Activated CD4-positive, alpha-beta T cell treated with anti-CD3 and anti-CD28 coated beads, Interleukin-2, amount 10 ng/mL, durations not matched to agents 7 days and 5 days (primary cell): ENCODE measurements at regions not wholly inside any gene's neighbourhood (a gene's known extent, or its start where the extent isn't known, plus 50 kb on each side); places are given as distances from the start of the nearest gene placed in this dataset.
"Not testable (repeated sequence)": the region's sequence is repeated elsewhere in the genome, so short reads cannot be mapped to it uniquely, and the experiment has no call there.

ENCODE experiments used
- CTCF ChIA-PET: fragments of 350-600 bp; sonication (Branson Sonifier 250); formaldehyde crosslinking; loops from one replicate; lab custom pipeline; 2021; ENCODE audit warnings: antibody characterized with exemption; lab: Charles Lee
- POLR2A ChIA-PET: fragments of 350-600 bp; sonication (Branson Sonifier 250); formaldehyde crosslinking; loops from one replicate; lab custom pipeline; 2021; ENCODE audit warnings: antibody characterized with exemption; lab: Charles Lee
- DNase-seq: peaks from one replicate; pipeline ENCODE4 v3.0.0-alpha.2; 2020
- H3K27ac Mint-ChIP-seq: one replicate; pipeline ENCODE4 v1.8.0; 2021; ENCODE audit warnings: mild to moderate bottlenecking, moderate library complexity, mixed read lengths
- H3K27me3 Mint-ChIP-seq: one replicate; pipeline ENCODE4 v1.8.0; 2021; ENCODE audit warnings: mixed read lengths
- H3K36me3 Mint-ChIP-seq: one replicate; pipeline ENCODE4 v1.8.0; 2021; ENCODE audit warnings: low read depth, mixed read lengths
- H3K4me1 Mint-ChIP-seq: one replicate; pipeline ENCODE4 v1.8.0; 2021; ENCODE audit warnings: mixed read lengths
- H3K4me3 Mint-ChIP-seq: one replicate; pipeline ENCODE4 v1.8.0; 2021; ENCODE audit warnings: mild to moderate bottlenecking, moderate library complexity, mixed read lengths
- H3K9me3 Mint-ChIP-seq: one replicate; pipeline ENCODE4 v1.8.0; 2021; ENCODE audit warnings: mixed read lengths

DNA sequence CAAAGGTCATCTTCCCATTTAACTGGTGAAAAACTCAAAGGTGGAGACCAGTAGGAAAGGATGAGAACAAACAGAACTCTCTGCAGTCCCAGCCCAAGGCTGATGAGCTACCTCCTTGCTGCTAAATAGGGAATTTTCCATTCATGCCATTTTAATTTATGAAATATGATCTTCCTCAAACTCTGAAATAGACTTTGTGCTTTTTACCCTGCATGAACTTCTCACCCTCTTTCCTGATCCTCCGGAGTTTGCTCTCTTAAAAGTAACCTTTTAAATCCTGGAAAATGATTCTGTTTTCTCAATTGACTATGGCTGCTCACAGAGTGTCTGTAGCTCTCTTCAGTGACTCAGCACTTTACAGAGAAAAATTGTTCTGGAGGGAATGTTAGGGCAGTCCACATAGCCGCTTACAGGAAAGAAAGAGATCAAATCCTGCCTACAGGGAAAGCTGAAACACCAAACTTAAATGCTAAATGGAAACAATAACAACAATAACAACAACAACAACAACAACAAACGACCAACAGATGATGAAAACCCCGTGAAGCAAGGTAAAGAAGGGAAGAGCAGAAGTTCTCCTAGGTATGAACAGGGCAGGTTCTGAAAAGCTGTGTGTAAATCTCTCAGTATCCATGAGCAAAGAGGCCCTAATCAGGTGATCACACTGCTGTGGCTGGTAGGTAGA is 79.8 kb upstream of the SESTD1 start:
- Mint-ChIP-seq H3K4me3 (no peak overlapping the region), H3K27me3 (no peaks in the 10 kb centered on the region), H3K36me3 (no peaks in the 10 kb centered on the region), H3K27ac (no peak overlapping the region), H3K4me1 (no peaks in the 10 kb centered on the region), H3K9me3 (no peaks in the 10 kb centered on the region)
- POLR2A ChIA-PET: no interaction called here
- CTCF ChIA-PET: no interaction called here
- DNase-seq: no peak

DNA sequence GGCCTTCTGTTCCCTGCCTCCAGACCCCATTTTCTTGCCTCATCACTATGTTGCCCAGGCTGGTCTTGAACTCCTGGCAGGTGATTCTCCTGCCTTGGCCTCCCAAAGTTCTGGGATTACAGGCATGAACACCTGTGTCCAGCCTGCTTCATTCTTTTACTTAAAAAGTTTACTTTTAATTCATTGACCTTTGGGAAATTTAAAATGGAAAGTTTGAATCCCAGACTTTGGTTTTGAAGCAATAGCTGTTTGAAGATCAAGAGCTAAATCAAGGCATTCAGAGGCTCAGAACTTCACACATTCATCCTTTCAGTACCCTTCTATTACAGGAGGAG is 79.3 kb upstream of the SESTD1 start:
- ChIA-PET CTCF (no interaction called here), POLR2A (no interaction called here)
- Mint-ChIP-seq H3K4me1 (no peaks in the 10 kb centered on the region), H3K27ac (no peak overlapping the region), H3K4me3 (no peak overlapping the region), H3K27me3 (no peaks in the 10 kb centered on the region), H3K36me3 (no peaks in the 10 kb centered on the region), H3K9me3 (no peaks in the 10 kb centered on the region)
- DNase-seq: no peak

DNA sequence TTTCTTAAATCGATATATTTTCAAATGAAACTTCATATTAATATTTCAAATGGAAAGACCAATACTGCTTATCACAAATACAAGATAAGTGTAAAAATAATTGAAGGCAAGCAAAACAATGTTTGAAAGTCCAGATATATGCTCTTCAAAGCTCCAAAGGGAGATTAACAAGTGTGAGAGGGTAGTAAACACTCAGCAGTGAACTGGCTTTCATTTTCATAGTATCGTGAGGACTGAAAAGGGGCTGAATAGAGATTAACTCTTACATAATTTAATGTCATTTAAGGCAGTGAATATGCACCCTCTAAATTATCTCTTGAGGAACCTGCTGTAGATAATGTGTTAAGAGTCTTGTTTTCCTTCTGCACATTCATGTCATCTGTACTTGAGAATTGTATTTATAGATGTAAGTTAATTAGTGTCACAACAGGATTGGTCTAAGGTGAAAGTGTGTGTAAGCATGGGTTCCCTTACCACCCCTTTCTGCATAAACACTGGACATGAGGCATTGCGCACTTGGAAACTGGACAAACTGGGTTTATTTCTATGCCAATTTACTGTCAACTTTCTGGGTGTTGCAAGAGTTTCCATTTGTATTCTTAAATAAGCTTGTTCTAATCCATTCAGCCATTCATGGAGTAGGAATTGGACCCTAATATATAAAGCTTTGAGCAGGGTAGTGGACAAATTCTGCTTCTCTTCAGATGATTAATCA is 76.7 kb upstream of the SESTD1 start:
- CTCF ChIA-PET: interaction anchor here (0.6 kb wide), 1 partner anchor 450 kb away, joined by 3 read pairs; no protein-coding TSS in a partner anchor
- Mint-ChIP-seq H3K27ac (no peak overlapping the region), H3K4me1 (no peaks in the 10 kb centered on the region), H3K9me3 (no peaks in the 10 kb centered on the region), H3K36me3 (no peaks in the 10 kb centered on the region), H3K4me3 (no peak overlapping the region), H3K27me3 (no peaks in the 10 kb centered on the region)
- POLR2A ChIA-PET: no interaction called here
- no peak for DNase-seq

DNA sequence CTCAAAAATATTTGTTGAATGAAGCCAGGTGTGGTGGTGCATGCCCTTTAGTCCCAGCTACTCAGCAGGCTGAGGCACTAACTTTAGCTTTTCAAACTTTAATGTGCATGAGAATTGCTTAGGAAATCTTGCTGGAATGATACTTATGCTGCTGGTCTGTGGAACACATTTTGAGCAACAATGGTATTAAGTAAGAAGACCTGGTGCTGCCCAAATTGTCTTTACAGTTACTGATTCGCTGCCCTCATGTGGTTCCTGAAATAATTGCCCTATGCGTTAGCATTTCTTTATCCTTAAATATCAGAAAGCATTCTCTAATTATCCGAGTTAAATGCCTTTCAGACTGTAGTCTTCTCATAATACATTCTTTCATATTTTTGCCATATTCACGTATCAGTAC is 76.0 kb upstream of the SESTD1 start:
- Mint-ChIP-seq H3K27ac (no peak overlapping the region), H3K4me1 (no peaks in the 10 kb centered on the region), H3K9me3 (no peaks in the 10 kb centered on the region), H3K36me3 (no peaks in the 10 kb centered on the region), H3K27me3 (peaks cover under 1% of the 10 kb centered on the region), H3K4me3 (no peak overlapping the region)
- DNase-seq: peak; percentile 8
- ChIA-PET POLR2A (no interaction called here), CTCF (interaction anchor here (0.6 kb wide), 1 partner anchor 449 kb away, joined by 3 read pairs; no protein-coding TSS in a partner anchor)

DNA sequence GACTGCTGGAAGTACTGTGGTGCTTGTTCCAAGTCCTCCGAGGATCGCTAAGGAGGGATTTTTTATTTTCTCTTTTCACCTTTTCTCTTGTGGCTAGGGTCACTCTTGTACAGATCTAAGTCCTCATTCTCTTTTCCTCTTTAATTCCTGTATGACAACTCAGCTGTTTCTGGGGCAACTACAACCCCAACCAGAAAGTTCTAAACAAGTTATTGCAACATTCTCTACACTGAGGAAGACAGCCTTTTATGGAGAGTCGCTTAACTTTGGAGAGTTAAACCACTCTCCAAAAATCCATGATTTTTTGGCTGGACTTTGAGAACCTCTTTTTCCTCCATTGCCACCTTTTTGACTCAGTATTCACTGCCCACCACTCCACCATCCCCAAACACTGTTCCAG is 74.0 kb upstream of the SESTD1 start:
- H3K4me1 Mint-ChIP-seq: no peaks in the 10 kb centered on the region
- no peak overlapping the region for H3K4me3 Mint-ChIP-seq
- no peaks in the 10 kb centered on the region for H3K9me3 Mint-ChIP-seq
- ChIA-PET POLR2A (no interaction called here), CTCF (interaction anchor here (0.6 kb wide), 1 partner anchor 543 kb away, joined by 4 read pairs; no protein-coding TSS in a partner anchor)
- H3K27ac Mint-ChIP-seq: no peak overlapping the region
- no peaks in the 10 kb centered on the region for H3K36me3 Mint-ChIP-seq
- H3K27me3 Mint-ChIP-seq: peaks cover 12% of the 10 kb centered on the region
- DNase-seq: no peak

DNA sequence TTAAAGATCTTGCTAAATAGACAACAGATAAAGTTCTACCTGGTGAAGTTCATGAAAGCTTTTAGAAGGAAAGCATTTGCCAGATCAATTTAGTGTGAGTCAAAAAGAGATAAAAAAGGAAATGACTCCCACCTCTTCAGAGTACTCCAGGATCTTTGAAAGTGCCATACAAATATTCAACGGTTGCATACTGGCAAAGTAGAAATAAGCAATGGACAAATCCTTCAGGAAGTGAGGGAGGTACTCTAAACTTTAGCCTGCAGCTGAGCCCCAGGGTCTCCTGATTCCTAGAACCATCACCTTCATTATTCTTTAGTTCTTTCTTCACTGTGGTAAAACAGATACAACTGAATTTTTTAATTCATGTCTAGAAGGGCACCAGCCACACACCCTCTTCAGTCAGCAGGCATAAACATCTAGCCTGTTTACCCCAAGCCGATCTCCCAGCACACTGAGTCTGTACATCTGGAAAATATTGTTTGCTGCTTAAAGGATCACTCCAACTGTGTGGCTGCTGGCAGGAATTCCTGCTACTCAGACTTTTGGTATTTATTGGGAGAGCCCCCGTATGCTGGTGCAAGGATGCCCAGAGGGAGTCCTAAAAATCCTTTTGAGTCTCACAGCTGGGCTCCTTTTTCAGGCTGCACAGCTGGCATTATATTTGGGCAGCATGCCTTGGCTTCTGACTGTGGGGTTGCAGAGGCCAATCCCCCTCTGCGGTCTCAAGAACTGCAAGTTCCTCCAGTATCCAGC is 72.3 kb upstream of the SESTD1 start:
- Mint-ChIP-seq H3K27ac (no peak overlapping the region), H3K4me3 (no peak overlapping the region), H3K9me3 (no peaks in the 10 kb centered on the region), H3K27me3 (peaks cover 17% of the 10 kb centered on the region), H3K4me1 (no peaks in the 10 kb centered on the region), H3K36me3 (no peaks in the 10 kb centered on the region)
- POLR2A ChIA-PET: no interaction called here
- no peak for DNase-seq
- CTCF ChIA-PET: no interaction called here

DNA sequence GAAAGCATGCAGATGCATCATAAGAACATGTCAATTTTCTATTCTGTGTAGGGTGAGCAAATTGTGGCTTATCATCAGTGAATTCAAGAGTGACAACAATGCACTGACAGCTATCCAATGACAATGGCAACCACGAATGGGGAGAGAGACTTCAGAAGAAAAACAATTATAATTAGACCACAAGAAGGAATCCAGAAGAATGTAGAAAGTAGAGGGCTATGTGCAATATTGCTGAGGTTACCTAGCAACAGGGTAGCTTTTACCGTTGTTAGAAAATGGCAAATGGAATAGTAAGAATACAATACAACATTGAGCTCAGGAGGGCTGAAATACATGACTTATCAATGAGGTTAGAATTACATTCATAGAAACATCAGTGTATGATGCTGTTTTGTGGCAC is 71.1 kb upstream of the SESTD1 start:
- peaks cover 24% of the 10 kb centered on the region for H3K27me3 Mint-ChIP-seq
- H3K4me1 Mint-ChIP-seq: no peaks in the 10 kb centered on the region
- POLR2A ChIA-PET: no interaction called here
- CTCF ChIA-PET: no interaction called here
- H3K27ac Mint-ChIP-seq: no peak overlapping the region
- DNase-seq: no peak
- no peak overlapping the region for H3K4me3 Mint-ChIP-seq
- no peaks in the 10 kb centered on the region for H3K9me3 Mint-ChIP-seq
- H3K36me3 Mint-ChIP-seq: no peaks in the 10 kb centered on the region

DNA sequence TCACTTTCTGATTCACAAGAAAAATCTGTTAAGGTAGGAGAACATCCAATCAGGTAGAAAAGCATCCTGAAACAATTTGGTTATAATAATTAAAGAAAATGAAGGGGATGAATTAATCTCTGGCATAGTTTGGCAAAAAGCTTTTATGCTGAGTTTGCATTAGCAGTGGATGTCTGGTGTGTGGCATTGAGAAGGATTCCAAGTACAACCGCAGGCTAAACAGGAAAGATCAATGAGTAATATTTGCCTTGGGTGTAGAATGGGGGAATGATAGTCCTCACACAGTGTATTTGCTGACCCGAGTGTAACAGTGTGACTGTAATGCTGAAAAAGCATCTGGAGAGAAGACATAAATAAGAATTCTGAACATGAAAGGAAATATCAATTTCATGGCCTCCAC is 68.3 kb upstream of the SESTD1 start:
- DNase-seq: no peak
- ChIA-PET CTCF (no interaction called here), POLR2A (no interaction called here)
- Mint-ChIP-seq H3K27me3 (peaks cover 35% of the 10 kb centered on the region), H3K9me3 (no peaks in the 10 kb centered on the region), H3K36me3 (no peaks in the 10 kb centered on the region), H3K4me3 (no peak overlapping the region), H3K4me1 (no peaks in the 10 kb centered on the region), H3K27ac (no peak overlapping the region)

DNA sequence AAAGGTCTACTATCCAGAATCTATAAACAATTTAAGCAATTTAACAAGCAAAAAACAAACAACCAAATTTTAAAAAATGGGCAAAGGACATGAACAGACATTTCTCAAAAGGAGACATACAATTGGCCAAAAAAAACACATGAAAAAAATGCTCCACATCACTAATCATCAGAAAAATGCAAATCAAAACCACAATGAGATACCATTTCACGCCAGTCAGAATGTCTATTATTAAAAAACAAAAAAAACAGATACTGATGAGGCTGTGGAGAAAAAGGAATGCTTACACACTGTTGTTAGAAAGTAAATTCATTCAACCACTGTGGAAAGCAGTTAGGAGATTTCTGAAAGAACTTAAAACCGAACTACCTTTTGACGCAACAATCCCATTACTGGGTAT is 66.4 kb upstream of the SESTD1 start:
- ChIA-PET CTCF (no interaction called here), POLR2A (no interaction called here)
- no peak for DNase-seq
- no peaks in the 10 kb centered on the region for H3K4me1 Mint-ChIP-seq
- H3K36me3 Mint-ChIP-seq: no peaks in the 10 kb centered on the region
- H3K27ac Mint-ChIP-seq: no peak overlapping the region
- peaks cover 42% of the 10 kb centered on the region for H3K27me3 Mint-ChIP-seq
- no peak overlapping the region for H3K4me3 Mint-ChIP-seq
- H3K9me3 Mint-ChIP-seq: no peaks in the 10 kb centered on the region

DNA sequence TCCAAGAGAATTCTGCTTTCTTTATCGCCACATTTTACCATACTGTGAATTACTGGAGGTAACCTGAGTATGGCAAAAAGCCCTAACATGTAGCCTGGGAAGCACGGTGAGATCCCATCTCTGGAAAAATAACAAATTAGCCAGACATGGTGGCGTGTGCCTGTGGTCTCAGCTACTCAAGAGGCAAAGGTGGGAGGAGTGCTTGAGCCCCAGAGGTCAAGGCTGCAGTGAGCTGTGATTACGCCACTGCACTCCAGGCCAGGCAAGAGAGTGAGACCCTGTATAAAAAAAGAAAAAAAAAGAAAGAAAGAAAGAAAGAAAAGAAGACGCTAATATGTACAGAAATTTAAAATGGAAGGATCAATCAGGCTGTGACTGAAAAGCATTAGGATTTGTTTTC is 57.7 kb upstream of the SESTD1 start:
- ChIA-PET POLR2A (interaction anchor here (0.6 to 0.7 kb wide), 2 partner anchors 133 to 135 kb away, joined by 3 read pairs; no protein-coding TSS in a partner anchor), CTCF (no interaction called here)
- peaks cover 9% of the 10 kb centered on the region for H3K27me3 Mint-ChIP-seq
- H3K27ac Mint-ChIP-seq: no peak overlapping the region
- no peak for DNase-seq
- no peaks in the 10 kb centered on the region for H3K4me1 Mint-ChIP-seq
- H3K4me3 Mint-ChIP-seq: no peak overlapping the region
- no peaks in the 10 kb centered on the region for H3K9me3 Mint-ChIP-seq
- no peaks in the 10 kb centered on the region for H3K36me3 Mint-ChIP-seq

DNA sequence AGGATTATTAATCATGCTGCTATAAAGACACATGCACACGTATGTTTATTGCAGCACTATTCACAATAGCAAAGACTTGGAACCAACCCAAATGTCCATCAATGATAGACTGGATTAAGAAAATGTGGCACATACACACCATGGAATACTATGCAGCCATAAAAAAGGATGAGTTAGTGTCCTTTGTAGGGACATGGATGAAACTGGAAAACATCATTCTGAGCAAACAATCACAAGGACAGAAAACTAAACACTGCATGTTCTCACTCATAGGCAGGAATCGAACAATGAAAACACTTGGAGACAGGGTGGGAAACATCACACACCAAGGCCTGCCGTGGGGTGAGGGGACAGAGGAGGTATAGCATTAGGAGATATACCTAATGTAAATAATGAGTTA is 56.4 kb upstream of the SESTD1 start:
- POLR2A ChIA-PET, H3K4me3 Mint-ChIP-seq, H3K4me1 Mint-ChIP-seq, DNase-seq, H3K9me3 Mint-ChIP-seq, H3K27ac Mint-ChIP-seq, CTCF ChIA-PET, H3K36me3 Mint-ChIP-seq: not testable (repeated sequence)
- H3K27me3 Mint-ChIP-seq: peaks cover 11% of the 10 kb centered on the region

DNA sequence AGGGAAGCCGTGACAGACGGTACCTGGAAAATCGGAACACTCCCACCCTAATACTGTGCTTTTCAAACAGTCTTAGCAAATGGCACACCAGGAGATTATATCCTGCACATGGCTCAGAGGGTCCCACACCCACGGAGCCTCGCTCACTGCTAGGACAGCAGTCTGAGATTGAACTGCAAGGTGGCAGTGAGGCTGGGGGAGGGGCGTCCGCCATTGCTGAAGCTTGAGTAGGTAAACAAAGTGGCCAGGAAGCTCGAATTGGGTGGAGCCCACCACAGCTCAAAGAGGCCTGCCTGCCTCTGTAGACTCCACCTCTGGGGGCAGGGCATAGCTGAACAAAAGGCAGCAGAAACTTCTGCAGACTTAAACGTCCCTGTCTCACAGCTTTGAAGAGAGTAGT is 50.1 kb upstream of the SESTD1 start:
- H3K9me3 Mint-ChIP-seq, POLR2A ChIA-PET, H3K4me1 Mint-ChIP-seq, CTCF ChIA-PET, H3K4me3 Mint-ChIP-seq, H3K27ac Mint-ChIP-seq, DNase-seq, H3K36me3 Mint-ChIP-seq: not testable (repeated sequence)
- H3K27me3 Mint-ChIP-seq: peaks cover 13% of the 10 kb centered on the region
